ENCODE measurements at regions not wholly inside any gene's neighbourhood (a gene's known extent, or its start where the extent isn't known, plus 50 kb on each side); places are given as distances from the start of the nearest gene placed in this dataset.
"Not testable (repeated sequence)": the region's sequence is repeated elsewhere in the genome, so short reads cannot be mapped to it uniquely, and the experiment has no call there.

DNA sequence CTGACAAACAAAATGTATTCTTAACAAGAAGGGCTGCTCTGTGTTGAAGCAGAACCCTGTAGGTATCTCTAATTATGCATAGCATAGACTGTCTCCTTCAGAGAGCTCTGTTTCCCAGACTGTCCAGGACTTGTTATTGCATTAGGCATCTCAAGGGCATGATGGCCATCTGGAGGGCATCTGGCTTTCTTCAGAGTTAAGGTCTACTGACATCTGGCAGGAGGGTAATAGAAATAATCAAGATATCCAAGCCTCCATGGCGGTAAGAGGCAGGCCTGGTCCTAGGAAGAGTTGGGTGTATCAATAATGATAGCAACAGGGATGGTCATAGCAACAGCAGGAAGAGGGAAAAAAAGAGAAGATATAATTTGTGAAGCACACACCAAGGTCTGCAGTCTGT, 161.2 kb downstream of the TTC8 start:
- Histone ChIP-seq H4K20me1 (ENCODE audit: insufficient read depth) (no peaks in the 10 kb centered on the region), H3K4me3 (IDR thresholded peaks at IDR 0.05; ENCODE audit: insufficient read depth, low read depth, low read length) (no peak overlapping the region), H3K79me2 (ENCODE audit: insufficient read depth, low read depth) (no peaks in the 10 kb centered on the region), H3K27ac (no peak overlapping the region), H3K27me3 (ENCODE audit: insufficient read depth, low read depth) (no peaks in the 10 kb centered on the region), H3K4me2 (no peak overlapping the region), H3K9ac (no peak overlapping the region), H3K4me1 (ENCODE audit: low read depth, poor library complexity, severe bottlenecking) (no peaks in the 10 kb centered on the region), H2AFZ (ENCODE audit: low read depth) (no peak overlapping the region), H3K36me3 (ENCODE audit: insufficient read depth) (no peaks in the 10 kb centered on the region)
- TF ChIP-seq, protein P1, sequence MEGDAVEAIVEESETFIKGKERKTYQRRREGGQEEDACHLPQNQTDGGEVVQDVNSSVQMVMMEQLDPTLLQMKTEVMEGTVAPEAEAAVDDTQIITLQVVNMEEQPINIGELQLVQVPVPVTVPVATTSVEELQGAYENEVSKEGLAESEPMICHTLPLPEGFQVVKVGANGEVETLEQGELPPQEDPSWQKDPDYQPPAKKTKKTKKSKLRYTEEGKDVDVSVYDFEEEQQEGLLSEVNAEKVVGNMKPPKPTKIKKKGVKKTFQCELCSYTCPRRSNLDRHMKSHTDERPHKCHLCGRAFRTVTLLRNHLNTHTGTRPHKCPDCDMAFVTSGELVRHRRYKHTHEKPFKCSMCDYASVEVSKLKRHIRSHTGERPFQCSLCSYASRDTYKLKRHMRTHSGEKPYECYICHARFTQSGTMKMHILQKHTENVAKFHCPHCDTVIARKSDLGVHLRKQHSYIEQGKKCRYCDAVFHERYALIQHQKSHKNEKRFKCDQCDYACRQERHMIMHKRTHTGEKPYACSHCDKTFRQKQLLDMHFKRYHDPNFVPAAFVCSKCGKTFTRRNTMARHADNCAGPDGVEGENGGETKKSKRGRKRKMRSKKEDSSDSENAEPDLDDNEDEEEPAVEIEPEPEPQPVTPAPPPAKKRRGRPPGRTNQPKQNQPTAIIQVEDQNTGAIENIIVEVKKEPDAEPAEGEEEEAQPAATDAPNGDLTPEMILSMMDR (conservative IDR thresholded peaks at IDR 0.05; ENCODE audit: low read depth, low read length), result no peak

DNA sequence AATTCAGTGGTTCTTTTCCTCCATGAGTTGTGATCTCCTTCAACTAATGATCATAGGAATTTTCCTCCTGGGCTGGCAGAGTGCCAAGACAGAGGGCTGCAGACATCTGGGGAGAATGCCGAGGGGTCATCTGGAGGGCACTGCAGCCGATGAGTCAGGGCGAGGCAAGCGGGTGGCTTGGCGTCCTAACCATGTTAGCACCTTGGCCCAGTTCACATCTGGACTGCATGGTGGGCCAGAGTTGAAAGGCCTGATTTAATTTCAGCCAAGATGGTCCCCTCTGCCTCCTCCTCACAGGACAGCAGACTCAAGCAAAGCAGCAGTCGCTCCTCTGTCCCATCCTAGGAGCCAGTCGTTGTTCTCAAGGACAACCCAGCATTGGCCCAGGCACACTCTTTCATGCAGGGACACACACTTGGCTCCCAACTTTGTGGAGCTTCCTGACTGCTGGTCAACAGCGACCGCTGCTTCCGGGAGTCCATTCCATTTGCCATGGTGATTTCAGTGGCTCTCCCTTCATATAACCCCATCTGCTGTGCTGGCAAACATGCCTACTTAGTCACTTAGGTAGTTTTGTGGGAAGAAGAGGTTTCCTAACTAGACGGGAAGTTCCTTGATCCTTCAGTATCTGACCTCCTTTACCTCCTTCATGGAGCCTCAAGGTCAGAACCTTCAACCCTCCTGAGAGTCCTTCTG, 161.8 kb downstream of the TTC8 start:
- no peaks in the 10 kb centered on the region for H3K4me1 ChIP-seq (ENCODE audit: low read depth, poor library complexity, severe bottlenecking)
- H3K27ac ChIP-seq, result no peak overlapping the region
- no peaks in the 10 kb centered on the region for H3K79me2 ChIP-seq (ENCODE audit: insufficient read depth, low read depth)
- no peak overlapping the region for H3K4me2 ChIP-seq
- H2AFZ ChIP-seq (ENCODE audit: low read depth), result no peak overlapping the region
- TF ChIP-seq, protein P1 (conservative IDR thresholded peaks at IDR 0.05; ENCODE audit: low read depth, low read length), result no peak
- no peak overlapping the region for H3K4me3 ChIP-seq (IDR thresholded peaks at IDR 0.05; ENCODE audit: insufficient read depth, low read depth, low read length)
- no peaks in the 10 kb centered on the region for H4K20me1 ChIP-seq (ENCODE audit: insufficient read depth)
- H3K27me3 ChIP-seq (ENCODE audit: insufficient read depth, low read depth), result no peaks in the 10 kb centered on the region
- no peaks in the 10 kb centered on the region for H3K36me3 ChIP-seq (ENCODE audit: insufficient read depth)
- no peak overlapping the region for H3K9ac ChIP-seq

DNA sequence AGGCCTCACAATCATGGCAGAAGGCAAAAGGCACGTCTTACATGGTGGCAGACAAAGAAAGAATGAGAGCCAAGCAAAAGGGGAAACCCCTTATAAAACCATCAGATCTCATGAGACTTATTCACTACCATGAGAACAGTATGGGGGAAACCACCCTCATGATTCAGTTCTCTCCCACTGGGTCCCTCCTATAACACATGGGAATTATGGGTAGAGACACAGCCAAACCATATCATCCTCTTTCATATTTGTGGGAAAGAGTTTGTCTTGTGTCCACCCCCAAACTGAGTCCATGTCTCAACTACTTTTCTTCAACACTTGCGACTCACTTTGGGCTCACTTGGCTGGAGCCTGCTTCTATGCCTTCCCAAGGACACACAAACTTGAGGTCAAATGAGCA, 162.5 kb downstream of the TTC8 start:
- H3K79me2 ChIP-seq (ENCODE audit: insufficient read depth, low read depth); H3K27ac ChIP-seq; H3K9ac ChIP-seq; H3K4me2 ChIP-seq; H2AFZ ChIP-seq (ENCODE audit: low read depth); H4K20me1 ChIP-seq (ENCODE audit: insufficient read depth); H3K4me1 ChIP-seq (ENCODE audit: low read depth, poor library complexity, severe bottlenecking); H3K36me3 ChIP-seq (ENCODE audit: insufficient read depth); H3K27me3 ChIP-seq (ENCODE audit: insufficient read depth, low read depth); H3K4me3 ChIP-seq (IDR thresholded peaks at IDR 0.05; ENCODE audit: insufficient read depth, low read depth, low read length): not testable (repeated sequence)

DNA sequence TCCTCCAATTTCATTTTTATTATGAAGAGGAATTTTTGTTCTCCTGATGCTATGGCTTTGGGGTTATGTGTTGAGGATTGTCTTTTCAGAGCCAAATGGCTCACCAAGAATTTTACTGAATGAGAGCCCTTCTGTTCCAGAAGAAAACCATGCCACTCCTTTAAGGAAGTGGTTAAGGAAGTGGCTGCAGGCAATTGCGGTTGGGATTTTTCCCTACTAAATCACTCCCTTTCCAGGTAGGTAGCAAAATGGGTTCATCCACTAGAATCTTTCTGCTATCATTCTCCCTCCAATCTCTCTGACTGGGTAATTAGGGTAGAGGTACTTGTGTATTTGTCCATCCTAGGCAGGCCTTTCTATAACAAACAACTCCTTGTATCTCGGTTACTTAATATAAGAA, 163.1 kb downstream of the TTC8 start:
- Histone ChIP-seq H3K4me3 (IDR thresholded peaks at IDR 0.05; ENCODE audit: insufficient read depth, low read depth, low read length) (no peak overlapping the region), H3K79me2 (ENCODE audit: insufficient read depth, low read depth) (no peaks in the 10 kb centered on the region), H3K4me2 (no peak overlapping the region), H3K27me3 (ENCODE audit: insufficient read depth, low read depth) (no peaks in the 10 kb centered on the region), H3K9ac (no peak overlapping the region), H4K20me1 (ENCODE audit: insufficient read depth) (no peaks in the 10 kb centered on the region), H3K27ac (no peak overlapping the region), H3K36me3 (ENCODE audit: insufficient read depth) (no peaks in the 10 kb centered on the region), H2AFZ (ENCODE audit: low read depth) (no peak overlapping the region), H3K4me1 (ENCODE audit: low read depth, poor library complexity, severe bottlenecking) (no peaks in the 10 kb centered on the region)
- TF ChIP-seq, protein P1 (conservative IDR thresholded peaks at IDR 0.05; ENCODE audit: low read depth, low read length), result no peak

DNA sequence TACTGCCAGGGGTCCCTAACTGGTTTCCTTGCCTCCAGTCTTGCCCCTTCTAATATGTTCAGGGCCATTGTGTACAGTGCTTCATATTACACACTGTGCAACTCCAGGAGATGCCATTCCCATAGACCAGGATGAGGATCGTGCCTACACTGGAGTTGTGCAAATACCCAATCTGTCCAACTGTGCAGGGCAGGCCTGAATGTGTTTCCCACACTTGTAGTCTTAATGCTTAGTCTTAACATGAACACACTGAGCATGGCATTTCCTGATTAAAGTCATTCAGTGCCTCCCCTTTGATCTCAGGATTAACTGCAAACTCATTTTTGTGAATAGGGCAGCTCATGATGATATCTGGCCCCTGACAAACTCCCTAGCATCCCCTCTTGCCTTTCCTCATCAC, 165.5 kb downstream of the TTC8 start:
- TF ChIP-seq, protein P1 (conservative IDR thresholded peaks at IDR 0.05; ENCODE audit: low read depth, low read length), result no peak

More for the DNA sequence above, 165.5 kb downstream of the TTC8 start:
- no peaks in the 10 kb centered on the region for H3K4me1 ChIP-seq (ENCODE audit: low read depth, poor library complexity, severe bottlenecking)
- H3K9ac ChIP-seq, result no peak overlapping the region
- no peak overlapping the region for H3K27ac ChIP-seq
- no peak overlapping the region for H3K4me3 ChIP-seq (IDR thresholded peaks at IDR 0.05; ENCODE audit: insufficient read depth, low read depth, low read length)
- H4K20me1 ChIP-seq (ENCODE audit: insufficient read depth), result no peaks in the 10 kb centered on the region
- H3K27me3 ChIP-seq (ENCODE audit: insufficient read depth, low read depth), result no peaks in the 10 kb centered on the region
- no peaks in the 10 kb centered on the region for H3K36me3 ChIP-seq (ENCODE audit: insufficient read depth)
- no peaks in the 10 kb centered on the region for H3K79me2 ChIP-seq (ENCODE audit: insufficient read depth, low read depth)
- no peak overlapping the region for H3K4me2 ChIP-seq
- H2AFZ ChIP-seq (ENCODE audit: low read depth), result no peak overlapping the region
